ENCODE measurements at regions not wholly inside any gene's neighbourhood (a gene's known extent, or its start where the extent isn't known, plus 50 kb on each side); places are given as distances from the start of the nearest gene placed in this dataset.

DNA sequence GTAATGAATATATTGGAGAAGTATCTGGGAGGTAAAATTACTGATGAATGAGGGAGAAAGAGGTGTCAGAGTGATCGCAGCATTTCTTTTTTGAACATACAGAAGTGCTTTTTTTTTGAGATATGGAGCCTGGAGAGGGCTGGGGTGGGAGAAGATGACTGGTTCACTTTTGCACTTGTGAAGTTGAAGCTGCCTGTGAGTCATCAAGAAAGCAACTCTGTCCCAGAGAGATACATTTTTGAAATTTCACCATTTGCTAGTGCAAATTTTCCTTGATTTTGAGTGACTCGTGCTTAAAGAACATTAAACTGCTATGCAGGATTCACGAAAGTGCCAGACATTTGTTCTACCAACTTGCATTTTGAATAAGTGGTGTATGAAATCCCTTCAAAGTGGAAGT, 81.8 kb downstream of the ADRA2A start:
- H3K27me3 ChIP-seq: no peaks in the 10 kb centered on the region
- TF ChIP-seq EP300 (IDR thresholded peaks at IDR 0.05): no peak
- TF ChIP-seq, protein P1, sequence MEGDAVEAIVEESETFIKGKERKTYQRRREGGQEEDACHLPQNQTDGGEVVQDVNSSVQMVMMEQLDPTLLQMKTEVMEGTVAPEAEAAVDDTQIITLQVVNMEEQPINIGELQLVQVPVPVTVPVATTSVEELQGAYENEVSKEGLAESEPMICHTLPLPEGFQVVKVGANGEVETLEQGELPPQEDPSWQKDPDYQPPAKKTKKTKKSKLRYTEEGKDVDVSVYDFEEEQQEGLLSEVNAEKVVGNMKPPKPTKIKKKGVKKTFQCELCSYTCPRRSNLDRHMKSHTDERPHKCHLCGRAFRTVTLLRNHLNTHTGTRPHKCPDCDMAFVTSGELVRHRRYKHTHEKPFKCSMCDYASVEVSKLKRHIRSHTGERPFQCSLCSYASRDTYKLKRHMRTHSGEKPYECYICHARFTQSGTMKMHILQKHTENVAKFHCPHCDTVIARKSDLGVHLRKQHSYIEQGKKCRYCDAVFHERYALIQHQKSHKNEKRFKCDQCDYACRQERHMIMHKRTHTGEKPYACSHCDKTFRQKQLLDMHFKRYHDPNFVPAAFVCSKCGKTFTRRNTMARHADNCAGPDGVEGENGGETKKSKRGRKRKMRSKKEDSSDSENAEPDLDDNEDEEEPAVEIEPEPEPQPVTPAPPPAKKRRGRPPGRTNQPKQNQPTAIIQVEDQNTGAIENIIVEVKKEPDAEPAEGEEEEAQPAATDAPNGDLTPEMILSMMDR (IDR thresholded peaks at IDR 0.05): no peak
- TF ChIP-seq POLR2A (IDR thresholded peaks at IDR 0.05): no peak
- WGBS, 3 donors: 65 to 71% (median 66%) methylated on average over 3 of the region's 3 CpGs
- H3K36me3 ChIP-seq: no peaks in the 10 kb centered on the region
- no peak overlapping the region for H3K27ac ChIP-seq
- H3K4me1 ChIP-seq (ENCODE audit: insufficient read depth): no peaks in the 10 kb centered on the region
- H3K4me3 ChIP-seq: no peak overlapping the region
- no peak for DNase-seq
- no peaks in the 10 kb centered on the region for H3K9me3 ChIP-seq
- intact Hi-C loops (cut with DNase I): no loop called here

DNA sequence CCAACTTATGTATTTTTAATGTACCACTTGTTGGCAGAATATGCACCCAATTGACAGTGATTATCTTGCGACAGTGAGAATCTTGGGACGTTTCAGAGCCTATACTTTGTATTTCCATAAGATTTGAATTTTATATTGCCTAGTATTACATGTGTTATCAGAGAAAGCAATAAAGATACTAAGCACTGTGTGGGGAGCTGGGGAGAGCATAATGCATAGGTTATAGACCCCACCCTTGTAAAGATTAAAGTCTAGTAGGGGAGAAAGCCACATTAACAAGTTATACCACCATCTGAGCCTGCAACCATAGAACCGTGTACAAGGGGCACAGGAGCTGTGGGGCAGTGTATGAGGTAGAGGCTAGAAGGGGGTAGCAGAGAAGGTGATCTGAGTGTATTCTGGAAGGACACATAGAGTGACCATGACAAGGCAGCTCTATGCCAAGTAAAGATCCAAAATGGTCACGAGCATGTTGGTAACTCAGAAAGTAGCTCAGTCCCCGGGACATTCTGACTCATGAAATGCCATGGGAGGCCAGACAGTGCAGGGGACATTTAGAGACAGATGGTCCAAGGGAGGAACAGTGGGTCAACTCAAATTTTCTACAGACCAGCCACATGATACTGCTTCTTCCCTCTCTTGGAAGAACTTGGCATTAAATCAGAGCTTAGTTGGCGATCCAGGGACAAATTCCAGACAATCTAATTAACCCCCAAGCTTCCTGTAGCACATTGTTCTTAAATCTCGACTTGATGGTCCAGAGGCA, 84.5 kb downstream of the ADRA2A start:
- Histone ChIP-seq H3K27ac (no peak overlapping the region), H3K9me3 (no peaks in the 10 kb centered on the region), H3K4me1 (ENCODE audit: insufficient read depth) (no peaks in the 10 kb centered on the region), H3K36me3 (no peaks in the 10 kb centered on the region), H3K4me3 (no peak overlapping the region), H3K27me3 (no peaks in the 10 kb centered on the region)
- 60 to 67% (median 61%) methylated on average over 7 of the region's 7 CpGs for WGBS, 3 donors
- no peak for DNase-seq
- TF ChIP-seq, protein P1 (IDR thresholded peaks at IDR 0.05): no peak
- TF ChIP-seq POLR2A (IDR thresholded peaks at IDR 0.05): no peak
- no peak for TF ChIP-seq EP300 (IDR thresholded peaks at IDR 0.05)
- intact Hi-C loops (cut with DNase I): no loop called here

DNA sequence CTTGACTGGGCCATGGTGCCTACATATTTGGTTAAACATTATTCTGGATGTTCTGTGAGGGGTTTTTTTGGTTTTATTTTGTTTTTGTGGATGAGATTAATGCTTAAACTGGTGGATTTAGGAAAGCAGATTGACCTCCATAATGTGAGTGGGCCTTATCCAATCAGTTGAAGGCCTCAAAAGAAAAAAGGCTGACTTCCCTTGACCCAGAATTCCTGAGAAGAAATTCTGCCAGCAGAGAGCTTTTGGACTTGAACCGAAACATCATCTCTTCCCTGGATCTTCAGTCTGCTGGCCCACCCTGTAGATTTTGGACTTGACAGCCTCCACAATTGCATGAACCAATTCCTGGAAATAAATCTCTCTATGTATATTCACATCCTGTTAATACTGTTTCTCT, 94.4 kb downstream of the ADRA2A start:
- Histone ChIP-seq H3K36me3 (no peaks in the 10 kb centered on the region), H3K4me3 (no peak overlapping the region), H3K27me3 (no peaks in the 10 kb centered on the region), H3K9me3 (no peaks in the 10 kb centered on the region), H3K27ac (no peak overlapping the region), H3K4me1 (ENCODE audit: insufficient read depth) (no peaks in the 10 kb centered on the region)
- TF ChIP-seq POLR2A (IDR thresholded peaks at IDR 0.05): no peak
- no peak for TF ChIP-seq EP300 (IDR thresholded peaks at IDR 0.05)
- TF ChIP-seq, protein P1 (IDR thresholded peaks at IDR 0.05): no peak
- intact Hi-C loops (cut with DNase I): no loop called here
- WGBS, 3 donors: 69 to 79% (median 76%) methylated on average over 1 of the region's 1 CpG
- DNase-seq: no peak

DNA sequence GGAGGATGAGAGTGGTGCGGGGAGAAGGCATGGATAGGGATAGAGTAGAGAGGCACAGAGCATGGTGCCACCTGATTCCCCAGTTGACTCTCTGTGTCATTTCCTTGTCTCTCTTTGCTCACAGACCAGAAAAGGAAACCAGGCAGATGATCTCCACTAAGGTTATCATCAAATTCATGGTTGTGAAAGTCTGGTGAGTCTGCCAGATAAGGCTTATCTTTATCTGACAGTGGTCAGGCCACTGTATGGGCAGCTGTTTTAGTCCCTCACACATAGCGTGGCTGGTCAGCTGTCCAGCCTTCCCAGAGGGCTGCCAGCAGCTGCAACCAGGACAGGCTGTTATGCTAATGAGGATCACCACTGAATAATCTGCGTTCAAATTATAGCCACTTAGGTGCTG, 99.0 kb downstream of the ADRA2A start:
- intact Hi-C loops (cut with DNase I): no loop called here
- H3K27ac ChIP-seq: no peak overlapping the region
- no peaks in the 10 kb centered on the region for H3K4me1 ChIP-seq (ENCODE audit: insufficient read depth)
- H3K4me3 ChIP-seq: no peak overlapping the region
- DNase-seq: no peak
- TF ChIP-seq, protein P1 (IDR thresholded peaks at IDR 0.05): no peak
- TF ChIP-seq EP300 (IDR thresholded peaks at IDR 0.05) (no peak), POLR2A (IDR thresholded peaks at IDR 0.05) (no peak)
- H3K9me3 ChIP-seq: no peaks in the 10 kb centered on the region
- H3K36me3 ChIP-seq: no peaks in the 10 kb centered on the region
- no peaks in the 10 kb centered on the region for H3K27me3 ChIP-seq
- WGBS, 3 donors: 68 to 75% (median 74%) methylated on average over 3 of the region's 3 CpGs
